ENCODE measurements at regions not wholly inside any gene's neighbourhood (a gene's known extent, or its start where the extent isn't known, plus 50 kb on each side); places are given as distances from the start of the nearest gene placed in this dataset.

GRCh38 chr3:132261506-132261905, 55.7 kb upstream of the ACP3 start:
- no peaks in the 10 kb centered on the region for H3K9me3 ChIP-seq
- no peaks in the 10 kb centered on the region for H3K27me3 ChIP-seq
- H3K27ac ChIP-seq = no peak overlapping the region
- intact Hi-C loops (cut with DNase I) = no loop called here
- no peak overlapping the region for H3K4me3 ChIP-seq
- no peaks in the 10 kb centered on the region for H3K4me1 ChIP-seq
- TF ChIP-seq POLR2A (IDR thresholded peaks at IDR 0.05) (no peak), EP300 (IDR thresholded peaks at IDR 0.05) (no peak)
- 70 to 94% methylated on average over 3 of the region's 3 CpGs for WGBS, 2 donors
- H3K36me3 ChIP-seq = no peaks in the 10 kb centered on the region
- DNase-seq = no peak

DNA sequence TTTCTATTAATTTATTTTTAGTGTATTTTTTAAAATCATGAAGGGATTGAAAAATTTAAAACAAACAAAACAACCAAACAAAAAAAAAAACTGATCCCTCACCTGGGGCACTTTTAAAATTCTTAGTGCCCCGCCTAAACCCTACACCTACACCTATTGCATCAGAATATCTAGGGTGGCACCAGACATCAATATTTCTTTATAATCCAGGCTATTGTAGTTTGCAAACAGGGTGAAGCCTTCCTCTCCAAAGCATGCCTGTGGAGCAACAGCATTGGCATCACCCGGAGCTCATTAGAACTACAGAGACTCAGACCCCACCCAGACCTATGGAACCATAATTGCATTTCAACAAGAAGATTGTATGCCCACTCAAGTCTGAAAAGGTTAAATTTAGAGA, 54.9 kb upstream of the ACP3 start:
- intact Hi-C loops (cut with DNase I) = no loop called here
- Histone ChIP-seq H3K27ac (no peak overlapping the region), H3K27me3 (no peaks in the 10 kb centered on the region), H3K36me3 (no peaks in the 10 kb centered on the region), H3K9me3 (no peaks in the 10 kb centered on the region), H3K4me3 (no peak overlapping the region), H3K4me1 (no peaks in the 10 kb centered on the region)
- 73 to 93% methylated on average over 2 of the region's 2 CpGs for WGBS, 2 donors
- DNase-seq = no peak
- TF ChIP-seq POLR2AphosphoS5 (IDR thresholded peaks at IDR 0.05) (no peak), CTCF (IDR thresholded peaks at IDR 0.05) (no peak), EP300 (IDR thresholded peaks at IDR 0.05) (no peak)

DNA sequence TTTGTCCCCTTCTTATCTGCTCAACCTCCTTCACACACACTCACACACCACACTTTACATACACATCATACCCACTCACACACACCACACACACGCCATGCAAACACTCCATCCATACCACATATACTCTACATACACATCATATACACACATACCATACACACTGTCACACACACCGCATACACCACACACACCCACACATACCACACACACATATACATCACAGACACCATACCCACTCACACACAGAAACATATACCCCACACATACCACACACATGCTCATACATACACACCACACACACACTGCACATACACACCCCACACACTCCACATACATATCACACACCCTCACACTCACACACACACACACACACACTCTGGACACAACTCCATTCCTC, 54.3 kb upstream of the ACP3 start:
- no peak for TF ChIP-seq POLR2AphosphoS5 (IDR thresholded peaks at IDR 0.05)
- 98% methylated on average over 2 of the region's 2 CpGs for WGBS, 2 donors
- no peaks in the 10 kb centered on the region for H3K36me3 ChIP-seq
- H3K27ac ChIP-seq = no peak overlapping the region
- H3K9me3 ChIP-seq = no peaks in the 10 kb centered on the region
- no peak overlapping the region for H3K4me3 ChIP-seq
- intact Hi-C loops (cut with DNase I) = no loop called here
- no peaks in the 10 kb centered on the region for H3K27me3 ChIP-seq
- no peak for DNase-seq
- no peaks in the 10 kb centered on the region for H3K4me1 ChIP-seq

- Histone ChIP-seq H3K4me3 (no peak overlapping the region), H3K9me3 (no peaks in the 10 kb centered on the region)
- intact Hi-C loops (cut with DNase I) = no loop called here
Observed at GRCh38 chr3:132265028-132265427, 52.2 kb upstream of the ACP3 start.

GRCh38 chr3:132265488-132265887, 51.7 kb upstream of the ACP3 start:
- Histone ChIP-seq H3K27me3 (no peaks in the 10 kb centered on the region), H3K4me3 (no peak overlapping the region), H3K27ac (no peak overlapping the region), H3K36me3 (no peaks in the 10 kb centered on the region), H3K4me1 (no peaks in the 10 kb centered on the region), H3K9me3 (no peaks in the 10 kb centered on the region)
- intact Hi-C loops (cut with DNase I) = no loop called here
- no peak for DNase-seq
- 92 to 93% methylated on average over 3 of the region's 3 CpGs for WGBS, 2 donors
- no peak for TF ChIP-seq CTCF (IDR thresholded peaks at IDR 0.05)
- no peak for TF ChIP-seq POLR2AphosphoS5 (IDR thresholded peaks at IDR 0.05)
- TF ChIP-seq POLR2A (IDR thresholded peaks at IDR 0.05) = no peak
- TF ChIP-seq EP300 (IDR thresholded peaks at IDR 0.05) = no peak

More at GRCh38 chr3:132265028-132265427, 52.2 kb upstream of the ACP3 start:
- Histone ChIP-seq H3K4me1 (no peaks in the 10 kb centered on the region), H3K27ac (no peak overlapping the region), H3K36me3 (no peaks in the 10 kb centered on the region), H3K27me3 (no peaks in the 10 kb centered on the region)
- no peak for TF ChIP-seq POLR2A (IDR thresholded peaks at IDR 0.05)
- no peak for TF ChIP-seq POLR2AphosphoS5 (IDR thresholded peaks at IDR 0.05)
- TF ChIP-seq EP300 (IDR thresholded peaks at IDR 0.05) = no peak
- no peak for TF ChIP-seq CTCF (IDR thresholded peaks at IDR 0.05)
- DNase-seq = no peak

DNA sequence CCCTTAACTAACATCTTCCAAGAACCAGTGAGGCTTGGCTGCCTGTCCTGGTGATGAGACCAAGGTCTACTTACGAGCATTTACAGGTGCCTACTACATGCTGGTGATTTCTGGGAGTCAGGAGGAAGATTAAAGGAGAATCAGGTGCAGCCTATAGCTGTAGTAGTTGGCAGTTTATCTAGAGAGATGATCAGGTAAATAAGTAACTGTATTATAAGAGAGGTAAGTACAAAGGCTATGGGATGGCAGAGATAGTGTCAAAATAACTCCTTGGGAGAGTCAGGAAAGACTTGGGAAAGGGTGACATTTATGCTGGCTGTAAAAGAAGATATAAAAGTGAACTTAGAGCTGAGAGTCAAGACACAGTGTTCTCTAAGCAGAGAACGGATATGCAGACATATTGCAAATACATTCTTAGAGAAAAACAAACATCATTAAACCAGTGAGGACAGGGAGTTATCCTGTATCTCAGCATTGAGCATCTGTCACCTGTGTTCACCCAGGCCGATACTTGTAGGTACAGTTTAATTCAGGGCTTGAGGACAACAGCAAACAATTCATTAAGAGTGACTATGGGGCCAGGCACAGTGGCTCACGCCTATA, 49.7 kb upstream of the ACP3 start:
- intact Hi-C loops (cut with DNase I) = no loop called here
- WGBS, 2 donors = 38 to 74% methylated on average over 4 of the region's 4 CpGs
- Histone ChIP-seq H3K4me1 (no peaks in the 10 kb centered on the region), H3K27ac (no peak overlapping the region), H3K4me3 (no peak overlapping the region), H3K9me3 (no peaks in the 10 kb centered on the region), H3K27me3 (no peaks in the 10 kb centered on the region), H3K36me3 (no peaks in the 10 kb centered on the region)
- no peak for TF ChIP-seq POLR2AphosphoS5 (IDR thresholded peaks at IDR 0.05)
- no peak for TF ChIP-seq POLR2A (IDR thresholded peaks at IDR 0.05)
- TF ChIP-seq CTCF (IDR thresholded peaks at IDR 0.05) = no peak
- no peak for TF ChIP-seq EP300 (IDR thresholded peaks at IDR 0.05)
- no peak for DNase-seq

All from sigmoid colon (tissue), 6 donors.